ENCODE measurements at regions not wholly inside any gene's neighbourhood (a gene's known extent, or its start where the extent isn't known, plus 50 kb on each side); places are given as distances from the start of the nearest gene placed in this dataset.

GRCh38 chr6:144405163-144405562 lies 120.0 kb downstream of the UTRN start:
- TF ChIP-seq CTCF (IDR thresholded peaks at IDR 0.05; ENCODE audit: low read length) (no peak), EZH2 (IDR thresholded peaks at IDR 0.05; ENCODE audit: borderline replicate concordance, low read length) (no peak)

Measured in OCI-LY1 (cell line).